ENCODE measurements at regions not wholly inside any gene's neighbourhood (a gene's known extent, or its start where the extent isn't known, plus 50 kb on each side); places are given as distances from the start of the nearest gene placed in this dataset.
A peak's percentile ranks its signal among the peaks of the same experiment; 100 is the strongest.

- no peaks in the 10 kb centered on the region for H3K36me3 ChIP-seq (ENCODE audit: control insufficient read depth, insufficient read depth, low read length)
- H3K4me3 ChIP-seq (ENCODE audit: low read length) = no peak overlapping the region
- no peak overlapping the region for H3K9ac ChIP-seq (ENCODE audit: extremely low read depth, low read length, poor library complexity, severe bottlenecking)
- Mint-ChIP-seq H3K27me3 (ENCODE audit: insufficient read depth) (no peaks in the 10 kb centered on the region), H3K4me3 (no peak overlapping the region), H3K27ac (no peak overlapping the region), H3K9me3 (peaks cover 5% of the 10 kb centered on the region), H3K36me3 (ENCODE audit: low read depth) (no peaks in the 10 kb centered on the region), H3K4me1 (peaks cover 2% of the 10 kb centered on the region)
- H3K9me3 ChIP-seq (ENCODE audit: control insufficient read depth, low read length) = peaks cover 8% of the 10 kb centered on the region
- TF ChIP-seq, protein P1, sequence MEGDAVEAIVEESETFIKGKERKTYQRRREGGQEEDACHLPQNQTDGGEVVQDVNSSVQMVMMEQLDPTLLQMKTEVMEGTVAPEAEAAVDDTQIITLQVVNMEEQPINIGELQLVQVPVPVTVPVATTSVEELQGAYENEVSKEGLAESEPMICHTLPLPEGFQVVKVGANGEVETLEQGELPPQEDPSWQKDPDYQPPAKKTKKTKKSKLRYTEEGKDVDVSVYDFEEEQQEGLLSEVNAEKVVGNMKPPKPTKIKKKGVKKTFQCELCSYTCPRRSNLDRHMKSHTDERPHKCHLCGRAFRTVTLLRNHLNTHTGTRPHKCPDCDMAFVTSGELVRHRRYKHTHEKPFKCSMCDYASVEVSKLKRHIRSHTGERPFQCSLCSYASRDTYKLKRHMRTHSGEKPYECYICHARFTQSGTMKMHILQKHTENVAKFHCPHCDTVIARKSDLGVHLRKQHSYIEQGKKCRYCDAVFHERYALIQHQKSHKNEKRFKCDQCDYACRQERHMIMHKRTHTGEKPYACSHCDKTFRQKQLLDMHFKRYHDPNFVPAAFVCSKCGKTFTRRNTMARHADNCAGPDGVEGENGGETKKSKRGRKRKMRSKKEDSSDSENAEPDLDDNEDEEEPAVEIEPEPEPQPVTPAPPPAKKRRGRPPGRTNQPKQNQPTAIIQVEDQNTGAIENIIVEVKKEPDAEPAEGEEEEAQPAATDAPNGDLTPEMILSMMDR (conservative IDR thresholded peaks at IDR 0.05) = no peak
- no peak for DNase-seq
- no peaks in the 10 kb centered on the region for H3K27me3 ChIP-seq (ENCODE audit: control insufficient read depth, insufficient read depth, low read length, poor library complexity, severe bottlenecking)
- H3K4me1 ChIP-seq (ENCODE audit: control insufficient read depth, insufficient read depth, low read length) = no peaks in the 10 kb centered on the region
- WGBS, 2 experiments (ENCODE audit: insufficient coverage in 1 of 2, insufficient read length in 1 of 2) = 92 to 94% methylated on average over 2 of the region's 2 CpGs
- H3K27ac ChIP-seq (ENCODE audit: low read depth, low read length) = no peak overlapping the region
These were observed 868.8 kb downstream of the NTRK3 start for GRCh38 chr15:87387766-87388165.

GRCh38 chr15:87374339-87374738 lies 882.2 kb downstream of the NTRK3 start:
- no peak overlapping the region for H3K9ac ChIP-seq (ENCODE audit: extremely low read depth, low read length, poor library complexity, severe bottlenecking)
- DNase-seq = no peak
- no peaks in the 10 kb centered on the region for H3K27me3 Mint-ChIP-seq (ENCODE audit: insufficient read depth)
- H3K27ac ChIP-seq (ENCODE audit: low read depth, low read length) = no peak overlapping the region
- no peaks in the 10 kb centered on the region for H3K36me3 Mint-ChIP-seq (ENCODE audit: low read depth)
- H3K4me1 Mint-ChIP-seq = no peaks in the 10 kb centered on the region
- H3K27ac Mint-ChIP-seq = no peak overlapping the region
- peaks cover 47% of the 10 kb centered on the region for H3K9me3 Mint-ChIP-seq
- H3K4me1 ChIP-seq (ENCODE audit: control insufficient read depth, insufficient read depth, low read length) = no peaks in the 10 kb centered on the region
- H3K4me3 ChIP-seq (ENCODE audit: low read length) = no peak overlapping the region
- WGBS, 2 experiments (ENCODE audit: insufficient coverage in 1 of 2, insufficient read length in 1 of 2) = 72 to 77% methylated on average over 3 of the region's 3 CpGs
- H3K4me3 Mint-ChIP-seq = no peak overlapping the region
- no peaks in the 10 kb centered on the region for H3K27me3 ChIP-seq (ENCODE audit: control insufficient read depth, insufficient read depth, low read length, poor library complexity, severe bottlenecking)
- TF ChIP-seq, protein P1 (conservative IDR thresholded peaks at IDR 0.05) = no peak
- no peaks in the 10 kb centered on the region for H3K36me3 ChIP-seq (ENCODE audit: control insufficient read depth, insufficient read depth, low read length)
- peaks cover 18% of the 10 kb centered on the region for H3K9me3 ChIP-seq (ENCODE audit: control insufficient read depth, low read length)

GRCh38 chr15:87369269-87369668 lies 887.3 kb downstream of the NTRK3 start:
- Histone ChIP-seq H3K4me1 (ENCODE audit: control insufficient read depth, insufficient read depth, low read length) (no peaks in the 10 kb centered on the region), H3K9me3 (ENCODE audit: control insufficient read depth, low read length) (peaks cover 9% of the 10 kb centered on the region), H3K27ac (ENCODE audit: low read depth, low read length) (no peak overlapping the region), H3K4me3 (ENCODE audit: low read length) (no peak overlapping the region), H3K27me3 (ENCODE audit: control insufficient read depth, insufficient read depth, low read length, poor library complexity, severe bottlenecking) (no peaks in the 10 kb centered on the region), H3K36me3 (ENCODE audit: control insufficient read depth, insufficient read depth, low read length) (no peaks in the 10 kb centered on the region), H3K9ac (ENCODE audit: extremely low read depth, low read length, poor library complexity, severe bottlenecking) (no peak overlapping the region)
- DNase-seq = no peak
- Mint-ChIP-seq H3K27ac (peak overlapping the region; percentile 6), H3K27me3 (ENCODE audit: insufficient read depth) (no peaks in the 10 kb centered on the region), H3K4me1 (peaks cover 8% of the 10 kb centered on the region), H3K9me3 (peaks cover 10% of the 10 kb centered on the region), H3K36me3 (ENCODE audit: low read depth) (no peaks in the 10 kb centered on the region), H3K4me3 (no peak overlapping the region)
- TF ChIP-seq, protein P1 (conservative IDR thresholded peaks at IDR 0.05) = no peak

All from endodermal cell (in vitro differentiated cells).